HCEC 1CT (cell line): ENCODE measurements at regions not wholly inside any gene's neighbourhood (a gene's known extent, or its start where the extent isn't known, plus 50 kb on each side); places are given as distances from the start of the nearest gene placed in this dataset.
"Not testable (repeated sequence)": the region's sequence is repeated elsewhere in the genome, so short reads cannot be mapped to it uniquely, and the experiment has no call there.

Experiments used
- DNase-seq: peaks from one replicate; pipeline ENCODE4 v3.0.0-alpha.2; 2017

GRCh38 chr9:89674667-89675057, 69.8 kb downstream of the GADD45G start:
- DNase-seq: no peak

- no peak for DNase-seq
Measured at GRCh38 chr9:89675058-89675742, 70.4 kb downstream of the GADD45G start.

- DNase-seq: no peak
Measured at GRCh38 chr9:89676281-89676680, 71.5 kb downstream of the GADD45G start.

- DNase-seq: no peak
Measured at GRCh38 chr9:89677702-89678395, 73.0 kb downstream of the GADD45G start.

GRCh38 chr9:89678396-89679015, 73.7 kb downstream of the GADD45G start:
- DNase-seq: no peak

- no peak for DNase-seq
Measured at GRCh38 chr9:89679016-89679415, 74.2 kb downstream of the GADD45G start.

- DNase-seq: no peak
Measured at GRCh38 chr9:89679581-89679980, 74.8 kb downstream of the GADD45G start.

- DNase-seq: no peak
Measured at GRCh38 chr9:89680547-89681467, 76.0 kb downstream of the GADD45G start.

GRCh38 chr9:89681468-89681859, 76.7 kb downstream of the GADD45G start:
- not testable (repeated sequence) for DNase-seq

- no peak for DNase-seq
Measured at GRCh38 chr9:89683626-89684025, 78.8 kb downstream of the GADD45G start.

GRCh38 chr9:89684218-89684617, 79.4 kb downstream of the GADD45G start:
- DNase-seq: no peak

GRCh38 chr9:89684912-89685636, 80.3 kb downstream of the GADD45G start:
- no peak for DNase-seq

GRCh38 chr9:89685698-89686097, 80.9 kb downstream of the GADD45G start:
- DNase-seq: no peak

GRCh38 chr9:89686126-89686525, 81.3 kb downstream of the GADD45G start:
- no peak for DNase-seq

GRCh38 chr9:89686621-89687020, 81.8 kb downstream of the GADD45G start:
- DNase-seq: no peak

GRCh38 chr9:89687188-89687587, 82.4 kb downstream of the GADD45G start:
- no peak for DNase-seq

GRCh38 chr9:89687848-89688247, 83.0 kb downstream of the GADD45G start:
- DNase-seq: no peak

- DNase-seq: not testable (repeated sequence)
Measured at GRCh38 chr9:89689321-89689720, 84.5 kb downstream of the GADD45G start.

GRCh38 chr9:89690334-89690912, 85.6 kb downstream of the GADD45G start:
- no peak for DNase-seq

- no peak for DNase-seq
Measured at GRCh38 chr9:89695441-89695891, 90.7 kb downstream of the GADD45G start.

- DNase-seq: not testable (repeated sequence)
Measured at GRCh38 chr9:89695979-89696378, 91.2 kb downstream of the GADD45G start.

- no peak for DNase-seq
Measured at GRCh38 chr9:89696780-89697179, 92.0 kb downstream of the GADD45G start.
